H1 (cell line): ENCODE measurements at regions not wholly inside any gene's neighbourhood (a gene's known extent, or its start where the extent isn't known, plus 50 kb on each side); places are given as distances from the start of the nearest gene placed in this dataset.

Experiments used
- CEBPB ChIP-seq: IDR thresholded peaks from 2 replicates; pipeline ENCODE4 v1.6.1; 2012; ENCODE audit warnings: low read depth, low read length
- HDAC2 ChIP-seq, 2 experiments: fragments of 300-600 bp in 1 of 2; sonication (generic) in 1 of 2; IDR thresholded peaks; 2 replicates each; pipeline ENCODE4 v1.6.1; 2011 to 2012; ENCODE audit warnings: low read depth in 2 of 2, low read length in 2 of 2, mild to moderate bottlenecking in 2 of 2, moderate library complexity in 2 of 2, borderline replicate concordance in 1 of 2, inconsistent platforms in 1 of 2
- NRF1 ChIP-seq: IDR thresholded peaks from 2 replicates; pipeline ENCODE4 v1.6.1; 2011; ENCODE audit warnings: mild to moderate bottlenecking, low read depth, low read length, improper control_type of control experiment
- POLR2AphosphoS5 ChIP-seq: IDR thresholded peaks from 2 replicates; pipeline ENCODE4 v1.6.1; 2011; ENCODE audit warnings: low read depth, low read length
- POU5F1 ChIP-seq: IDR thresholded peaks from 2 replicates; pipeline ENCODE4 v1.6.1; 2011; ENCODE audit warnings: low read depth, mild to moderate bottlenecking, low read length, moderate library complexity
- TF ChIP-seq, protein P1 (sequence below): fragments of 300-600 bp; sonication (generic); IDR thresholded peaks from 2 replicates; pipeline ENCODE4 v1.7.1; 2012; ENCODE audit warnings: low read length, moderate library complexity, mild to moderate bottlenecking, inconsistent platforms; ENCODE audit not compliant: insufficient replicate concordance

- TF ChIP-seq, protein P1, sequence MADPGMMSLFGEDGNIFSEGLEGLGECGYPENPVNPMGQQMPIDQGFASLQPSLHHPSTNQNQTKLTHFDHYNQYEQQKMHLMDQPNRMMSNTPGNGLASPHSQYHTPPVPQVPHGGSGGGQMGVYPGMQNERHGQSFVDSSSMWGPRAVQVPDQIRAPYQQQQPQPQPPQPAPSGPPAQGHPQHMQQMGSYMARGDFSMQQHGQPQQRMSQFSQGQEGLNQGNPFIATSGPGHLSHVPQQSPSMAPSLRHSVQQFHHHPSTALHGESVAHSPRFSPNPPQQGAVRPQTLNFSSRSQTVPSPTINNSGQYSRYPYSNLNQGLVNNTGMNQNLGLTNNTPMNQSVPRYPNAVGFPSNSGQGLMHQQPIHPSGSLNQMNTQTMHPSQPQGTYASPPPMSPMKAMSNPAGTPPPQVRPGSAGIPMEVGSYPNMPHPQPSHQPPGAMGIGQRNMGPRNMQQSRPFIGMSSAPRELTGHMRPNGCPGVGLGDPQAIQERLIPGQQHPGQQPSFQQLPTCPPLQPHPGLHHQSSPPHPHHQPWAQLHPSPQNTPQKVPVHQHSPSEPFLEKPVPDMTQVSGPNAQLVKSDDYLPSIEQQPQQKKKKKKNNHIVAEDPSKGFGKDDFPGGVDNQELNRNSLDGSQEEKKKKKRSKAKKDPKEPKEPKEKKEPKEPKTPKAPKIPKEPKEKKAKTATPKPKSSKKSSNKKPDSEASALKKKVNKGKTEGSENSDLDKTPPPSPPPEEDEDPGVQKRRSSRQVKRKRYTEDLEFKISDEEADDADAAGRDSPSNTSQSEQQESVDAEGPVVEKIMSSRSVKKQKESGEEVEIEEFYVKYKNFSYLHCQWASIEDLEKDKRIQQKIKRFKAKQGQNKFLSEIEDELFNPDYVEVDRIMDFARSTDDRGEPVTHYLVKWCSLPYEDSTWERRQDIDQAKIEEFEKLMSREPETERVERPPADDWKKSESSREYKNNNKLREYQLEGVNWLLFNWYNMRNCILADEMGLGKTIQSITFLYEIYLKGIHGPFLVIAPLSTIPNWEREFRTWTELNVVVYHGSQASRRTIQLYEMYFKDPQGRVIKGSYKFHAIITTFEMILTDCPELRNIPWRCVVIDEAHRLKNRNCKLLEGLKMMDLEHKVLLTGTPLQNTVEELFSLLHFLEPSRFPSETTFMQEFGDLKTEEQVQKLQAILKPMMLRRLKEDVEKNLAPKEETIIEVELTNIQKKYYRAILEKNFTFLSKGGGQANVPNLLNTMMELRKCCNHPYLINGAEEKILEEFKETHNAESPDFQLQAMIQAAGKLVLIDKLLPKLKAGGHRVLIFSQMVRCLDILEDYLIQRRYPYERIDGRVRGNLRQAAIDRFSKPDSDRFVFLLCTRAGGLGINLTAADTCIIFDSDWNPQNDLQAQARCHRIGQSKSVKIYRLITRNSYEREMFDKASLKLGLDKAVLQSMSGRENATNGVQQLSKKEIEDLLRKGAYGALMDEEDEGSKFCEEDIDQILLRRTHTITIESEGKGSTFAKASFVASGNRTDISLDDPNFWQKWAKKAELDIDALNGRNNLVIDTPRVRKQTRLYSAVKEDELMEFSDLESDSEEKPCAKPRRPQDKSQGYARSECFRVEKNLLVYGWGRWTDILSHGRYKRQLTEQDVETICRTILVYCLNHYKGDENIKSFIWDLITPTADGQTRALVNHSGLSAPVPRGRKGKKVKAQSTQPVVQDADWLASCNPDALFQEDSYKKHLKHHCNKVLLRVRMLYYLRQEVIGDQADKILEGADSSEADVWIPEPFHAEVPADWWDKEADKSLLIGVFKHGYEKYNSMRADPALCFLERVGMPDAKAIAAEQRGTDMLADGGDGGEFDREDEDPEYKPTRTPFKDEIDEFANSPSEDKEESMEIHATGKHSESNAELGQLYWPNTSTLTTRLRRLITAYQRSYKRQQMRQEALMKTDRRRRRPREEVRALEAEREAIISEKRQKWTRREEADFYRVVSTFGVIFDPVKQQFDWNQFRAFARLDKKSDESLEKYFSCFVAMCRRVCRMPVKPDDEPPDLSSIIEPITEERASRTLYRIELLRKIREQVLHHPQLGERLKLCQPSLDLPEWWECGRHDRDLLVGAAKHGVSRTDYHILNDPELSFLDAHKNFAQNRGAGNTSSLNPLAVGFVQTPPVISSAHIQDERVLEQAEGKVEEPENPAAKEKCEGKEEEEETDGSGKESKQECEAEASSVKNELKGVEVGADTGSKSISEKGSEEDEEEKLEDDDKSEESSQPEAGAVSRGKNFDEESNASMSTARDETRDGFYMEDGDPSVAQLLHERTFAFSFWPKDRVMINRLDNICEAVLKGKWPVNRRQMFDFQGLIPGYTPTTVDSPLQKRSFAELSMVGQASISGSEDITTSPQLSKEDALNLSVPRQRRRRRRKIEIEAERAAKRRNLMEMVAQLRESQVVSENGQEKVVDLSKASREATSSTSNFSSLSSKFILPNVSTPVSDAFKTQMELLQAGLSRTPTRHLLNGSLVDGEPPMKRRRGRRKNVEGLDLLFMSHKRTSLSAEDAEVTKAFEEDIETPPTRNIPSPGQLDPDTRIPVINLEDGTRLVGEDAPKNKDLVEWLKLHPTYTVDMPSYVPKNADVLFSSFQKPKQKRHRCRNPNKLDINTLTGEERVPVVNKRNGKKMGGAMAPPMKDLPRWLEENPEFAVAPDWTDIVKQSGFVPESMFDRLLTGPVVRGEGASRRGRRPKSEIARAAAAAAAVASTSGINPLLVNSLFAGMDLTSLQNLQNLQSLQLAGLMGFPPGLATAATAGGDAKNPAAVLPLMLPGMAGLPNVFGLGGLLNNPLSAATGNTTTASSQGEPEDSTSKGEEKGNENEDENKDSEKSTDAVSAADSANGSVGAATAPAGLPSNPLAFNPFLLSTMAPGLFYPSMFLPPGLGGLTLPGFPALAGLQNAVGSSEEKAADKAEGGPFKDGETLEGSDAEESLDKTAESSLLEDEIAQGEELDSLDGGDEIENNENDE: peak; percentile 62
- TF ChIP-seq NRF1: no peak
- TF ChIP-seq CEBPB: no peak
- TF ChIP-seq POU5F1: no peak; the same call in 1 of the 2 replicates
- no peak for TF ChIP-seq POLR2AphosphoS5
- TF ChIP-seq HDAC2 (IDR thresholded peaks at IDR 0.05; ENCODE audit: borderline replicate concordance in 1 of 2, low read depth in 2 of 2, low read length in 2 of 2): no peak
Observed at GRCh38 chrX:16042980-16043379, 80.4 kb upstream of the GRPR start (continued).
